ENCODE measurements at regions not wholly inside any gene's neighbourhood (a gene's known extent, or its start where the extent isn't known, plus 50 kb on each side); places are given as distances from the start of the nearest gene placed in this dataset.
"Not testable (repeated sequence)": the region's sequence is repeated elsewhere in the genome, so short reads cannot be mapped to it uniquely, and the experiment has no call there.

- not testable (repeated sequence) for TF ChIP-seq CTCF, POLR2A, POLR2AphosphoS5 (IDR thresholded peaks at IDR 0.05)
These were observed 1188.1 kb upstream of the FLRT2 start for GRCh38 chr14:84341867-84342266.
